B cell (primary cell): ENCODE measurements at regions not wholly inside any gene's neighbourhood (a gene's known extent, or its start where the extent isn't known, plus 50 kb on each side); places are given as distances from the start of the nearest gene placed in this dataset.

Experiments used
- ATAC-seq: fragments of 200-7000 bp; cut with Tn5 transposase; one replicate; pipeline ENCODE4 v1.10.0; 2021; ENCODE audit warnings: low read depth, mild to moderate bottlenecking, moderate number of reproducible peaks, moderate library complexity
- CTCF ChIA-PET: fragments of 350-600 bp; sonication (Branson Sonifier 250); formaldehyde crosslinking; loops from one replicate; lab custom pipeline; 2021; ENCODE audit warnings: antibody characterized with exemption, inconsistent platforms; lab: Charles Lee
- POLR2A ChIA-PET: fragments of 350-600 bp; sonication (Branson Sonifier 250); formaldehyde crosslinking; loops from one replicate; lab custom pipeline; 2021; ENCODE audit warnings: antibody characterized with exemption; lab: Charles Lee
- DNase-seq: peaks from one replicate; pipeline ENCODE4 v3.0.0; 2013
- H2AFZ ChIP-seq: 2 replicates; pipeline ENCODE4 v1.6.1; 2012; ENCODE audit warnings: mild to moderate bottlenecking, low read depth, low read length; ENCODE audit not compliant: insufficient read depth, poor library complexity, severe bottlenecking
- H3K27ac ChIP-seq, 2 donors: 1 replicate in 1 of 2; 2 replicates in 1 of 2; pipeline ENCODE4 v1.5.1; 2012 to 2013; ENCODE audit warnings: low read length in 2 of 2, mild to moderate bottlenecking in 2 of 2, moderate library complexity in 1 of 2
- H3K27me3 ChIP-seq, 4 experiments: fragments of 200-600 bp in 1 of 4; sonication (generic) in 1 of 4; replicated peaks in 1 of 4; 1 replicate in 2 of 4; 2 replicates in 2 of 4; pipeline versions ENCODE4 v1.6.1 to v1.7.0; 2013 to 2016; ENCODE audit warnings: low read length in 3 of 4, mild to moderate bottlenecking in 2 of 4, mixed read lengths in 1 of 4, moderate library complexity in 1 of 4; ENCODE audit not compliant: insufficient read depth in 4 of 4, control insufficient read depth in 3 of 4; ENCODE audit errors: control extremely low read depth in 1 of 4
- H3K36me3 ChIP-seq, 2 experiments: replicated peaks in 1 of 2; 1 replicate in 1 of 2; 2 replicates in 1 of 2; pipeline versions ENCODE4 v1.6.1 to v1.7.1; 2013; ENCODE audit warnings: low read length in 1 of 2; ENCODE audit not compliant: insufficient read depth in 2 of 2, control insufficient read depth in 1 of 2; ENCODE audit errors: control extremely low read depth in 1 of 2, extremely low read depth in 1 of 2
- H3K4me1 ChIP-seq, 2 donors: fragments of 200-600 bp in 1 of 2; sonication (generic) in 1 of 2; 1 replicate in 1 of 2; 2 replicates in 1 of 2; pipeline versions ENCODE4 v1.5.1 to v1.6.1; 2013 to 2017; ENCODE audit warnings: low read length in 2 of 2; ENCODE audit not compliant: control insufficient read depth in 2 of 2, insufficient read depth in 2 of 2
- H3K4me2 ChIP-seq: replicated peaks from 2 replicates; pipeline ENCODE3; 2012; ENCODE audit warnings: mild to moderate bottlenecking, low read depth, low read length; ENCODE audit not compliant: poor library complexity, severe bottlenecking
- H3K4me3 ChIP-seq, 5 experiments: fragments of 200-600 bp in 1 of 5; sonication (generic) in 1 of 5; 1 replicate in 3 of 5; 2 replicates in 2 of 5; pipeline versions ENCODE4 v1.5.1 to v1.7.0; 2011 to 2016; ENCODE audit warnings: low read length in 4 of 5, mild to moderate bottlenecking in 4 of 5, low read depth in 2 of 5, control low read depth in 1 of 5, moderate library complexity in 1 of 5; ENCODE audit not compliant: insufficient read depth in 1 of 5; ENCODE audit errors: control extremely low read depth in 1 of 5, extremely low read depth in 1 of 5
- H3K79me2 ChIP-seq: fragments of 200-600 bp; sonication (generic); one replicate; pipeline ENCODE4 v1.6.0; 2016; ENCODE audit warnings: low read length; ENCODE audit not compliant: control insufficient read depth, insufficient read depth
- H3K9ac ChIP-seq: fragments of 200-600 bp; sonication (generic); 2 replicates; pipeline ENCODE4 v1.6.1; 2017; ENCODE audit warnings: mild to moderate bottlenecking, low read length, moderate library complexity
- H3K9me3 ChIP-seq, 3 donors: one replicate each; pipeline versions ENCODE4 v1.6.1 to v1.7.1; 2013; ENCODE audit warnings: low read length in 2 of 3; ENCODE audit not compliant: control insufficient read depth in 2 of 3, insufficient read depth in 1 of 3; ENCODE audit errors: control extremely low read depth in 1 of 3
- H4K20me1 ChIP-seq: 2 replicates; pipeline ENCODE4 v1.6.0; 2012; ENCODE audit warnings: mild to moderate bottlenecking, low read length; ENCODE audit not compliant: insufficient read depth, control insufficient read depth, poor library complexity, severe bottlenecking
- H3K27ac Mint-ChIP-seq: one replicate; pipeline ENCODE4 v1.8.0; 2021; ENCODE audit warnings: mixed read lengths
- H3K27me3 Mint-ChIP-seq: one replicate; pipeline ENCODE4 v1.8.0; 2021; ENCODE audit warnings: mixed read lengths
- H3K4me1 Mint-ChIP-seq: one replicate; pipeline ENCODE4 v1.8.0; 2021; ENCODE audit warnings: mixed read lengths
- H3K4me3 Mint-ChIP-seq: one replicate; pipeline ENCODE4 v1.8.0; 2021; ENCODE audit warnings: mixed read lengths
- H3K9me3 Mint-ChIP-seq: one replicate; pipeline ENCODE4 v1.8.0; 2022; ENCODE audit warnings: mixed read lengths; ENCODE audit not compliant: insufficient read depth
- EZH2 ChIP-seq: IDR thresholded peaks from 2 replicates; pipeline ENCODE4 v1.6.1; 2012; ENCODE audit warnings: borderline replicate concordance, low read depth, mild to moderate bottlenecking, moderate library complexity, low read length; ENCODE audit not compliant: insufficient read depth, poor library complexity, severe bottlenecking
- WGBS: methylation state at CpG from one replicate; pipeline ENCODE4 v1.1.5; 2013; ENCODE audit warnings: missing lambda C conversion rate; ENCODE audit not compliant: insufficient coverage; 5-methylcytosine and 5-hydroxymethylcytosine counted together
- intact Hi-C: fragments of 100-400 bp; cut with micrococcal nuclease; formaldehyde crosslinking; loops from one replicate; pipeline ENCODE4 v1.10.0; 2022
- TF ChIP-seq, protein P1 (sequence below): fragments of 200-600 bp; IDR thresholded peaks from one replicate; pipeline ENCODE4 v1.8.0; 2022; ENCODE audit warnings: antibody characterized with exemption, mild to moderate bottlenecking

DNA sequence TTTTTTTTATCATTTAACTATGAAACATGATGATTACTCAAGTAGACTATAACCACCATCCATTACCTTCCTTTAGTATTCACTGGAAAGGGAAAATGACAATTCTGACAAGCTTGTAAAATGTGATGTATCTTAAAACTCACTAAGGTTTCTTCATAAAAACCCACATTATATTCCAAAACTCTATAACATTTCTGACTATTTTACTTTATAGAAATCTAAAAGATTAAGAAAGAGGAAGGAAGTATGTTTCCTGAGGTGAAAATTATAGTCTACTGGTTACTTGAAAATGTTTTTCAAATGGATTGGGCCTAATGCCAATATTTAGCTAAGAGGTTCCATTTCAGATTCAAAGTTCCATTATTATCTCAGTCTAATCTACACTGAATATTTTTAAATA, 1982.2 kb upstream of the C9orf72 start:
- Histone ChIP-seq H3K36me3 (no peaks in the 10 kb centered on the region), H3K4me2 (no peak overlapping the region), H3K27me3 (no peaks in the 10 kb centered on the region), H3K9ac (no peak overlapping the region), H3K27ac (no peak overlapping the region), H3K4me1 (no peaks in the 10 kb centered on the region), H3K79me2 (no peaks in the 10 kb centered on the region), H3K4me3 (no peak overlapping the region), H2AFZ (no peak overlapping the region), H3K9me3 (no peaks in the 10 kb centered on the region), H4K20me1 (no peaks in the 10 kb centered on the region)
- H3K4me3 Mint-ChIP-seq, result no peak overlapping the region
- DNase-seq (no peak), ATAC-seq (no peak)
- no peak overlapping the region for H3K27ac Mint-ChIP-seq
- no peaks in the 10 kb centered on the region for H3K4me1 Mint-ChIP-seq
- intact Hi-C loops, result no loop called here
- H3K9me3 Mint-ChIP-seq, result no peaks in the 10 kb centered on the region
- no peaks in the 10 kb centered on the region for H3K27me3 Mint-ChIP-seq
- TF ChIP-seq, protein P1, sequence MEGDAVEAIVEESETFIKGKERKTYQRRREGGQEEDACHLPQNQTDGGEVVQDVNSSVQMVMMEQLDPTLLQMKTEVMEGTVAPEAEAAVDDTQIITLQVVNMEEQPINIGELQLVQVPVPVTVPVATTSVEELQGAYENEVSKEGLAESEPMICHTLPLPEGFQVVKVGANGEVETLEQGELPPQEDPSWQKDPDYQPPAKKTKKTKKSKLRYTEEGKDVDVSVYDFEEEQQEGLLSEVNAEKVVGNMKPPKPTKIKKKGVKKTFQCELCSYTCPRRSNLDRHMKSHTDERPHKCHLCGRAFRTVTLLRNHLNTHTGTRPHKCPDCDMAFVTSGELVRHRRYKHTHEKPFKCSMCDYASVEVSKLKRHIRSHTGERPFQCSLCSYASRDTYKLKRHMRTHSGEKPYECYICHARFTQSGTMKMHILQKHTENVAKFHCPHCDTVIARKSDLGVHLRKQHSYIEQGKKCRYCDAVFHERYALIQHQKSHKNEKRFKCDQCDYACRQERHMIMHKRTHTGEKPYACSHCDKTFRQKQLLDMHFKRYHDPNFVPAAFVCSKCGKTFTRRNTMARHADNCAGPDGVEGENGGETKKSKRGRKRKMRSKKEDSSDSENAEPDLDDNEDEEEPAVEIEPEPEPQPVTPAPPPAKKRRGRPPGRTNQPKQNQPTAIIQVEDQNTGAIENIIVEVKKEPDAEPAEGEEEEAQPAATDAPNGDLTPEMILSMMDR, result no peak
- no peak for TF ChIP-seq EZH2
- POLR2A ChIA-PET, result no interaction called here
- CTCF ChIA-PET, result interaction anchor here (0.5 kb wide), 1 partner anchor 323 kb away, joined by 3 read pairs; no protein-coding TSS in a partner anchor

DNA sequence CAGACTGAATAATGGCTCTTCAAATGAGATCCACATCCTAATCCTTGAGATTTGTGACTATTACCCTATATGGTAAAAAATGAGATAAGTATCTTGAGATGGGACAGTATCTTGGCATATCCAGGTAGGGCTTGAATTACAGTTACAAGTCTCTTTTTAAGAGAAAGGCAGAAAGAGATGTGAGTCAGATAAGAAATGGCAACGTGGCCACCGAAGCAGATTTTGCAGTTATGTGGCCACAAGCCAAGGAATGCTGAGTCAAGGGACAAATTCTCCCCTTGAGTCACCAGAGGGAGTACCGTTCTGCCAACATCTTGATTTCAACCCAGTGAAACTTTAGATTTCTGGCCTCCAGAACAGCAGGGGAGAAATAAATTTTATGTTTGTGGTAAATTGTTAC, 1983.0 kb upstream of the C9orf72 start:
- ChIA-PET CTCF (no interaction called here), POLR2A (no interaction called here)
- H3K4me2 ChIP-seq, result no peak overlapping the region
- H4K20me1 ChIP-seq, result no peaks in the 10 kb centered on the region
- no peaks in the 10 kb centered on the region for H3K27me3 Mint-ChIP-seq
- TF ChIP-seq EZH2, result no peak
- TF ChIP-seq, protein P1, result no peak
- no peaks in the 10 kb centered on the region for H3K9me3 Mint-ChIP-seq
- no peak overlapping the region for H3K27ac Mint-ChIP-seq
- H3K9ac ChIP-seq, result no peak overlapping the region
- DNase-seq (no peak), ATAC-seq (no peak)
- H2AFZ ChIP-seq, result no peak overlapping the region
- H3K4me1 ChIP-seq, result no peaks in the 10 kb centered on the region
- no peaks in the 10 kb centered on the region for H3K4me1 Mint-ChIP-seq
- intact Hi-C loops, result no loop called here
- H3K27me3 ChIP-seq, result no peaks in the 10 kb centered on the region
- H3K79me2 ChIP-seq, result no peaks in the 10 kb centered on the region
- H3K27ac ChIP-seq, result no peak overlapping the region
- no peak overlapping the region for H3K4me3 Mint-ChIP-seq
- no peak overlapping the region for H3K4me3 ChIP-seq
- 75% methylated on average over 2 of the region's 3 CpGs for WGBS
- no peaks in the 10 kb centered on the region for H3K9me3 ChIP-seq
- H3K36me3 ChIP-seq, result no peaks in the 10 kb centered on the region
